DMS153 treated with DMSO at 0.1 percent for 48 hours (cell line): ENCODE measurements at regions not wholly inside any gene's neighbourhood (a gene's known extent, or its start where the extent isn't known, plus 50 kb on each side); places are given as distances from the start of the nearest gene placed in this dataset.
A peak's percentile ranks its signal among the peaks of the same experiment; 100 is the strongest.

Experiments used
- DNase-seq: peaks from one replicate; lab custom pipeline; 2025; ENCODE audit not compliant: unreplicated experiment; lab: John Stamatoyannopoulos, UW

DNA sequence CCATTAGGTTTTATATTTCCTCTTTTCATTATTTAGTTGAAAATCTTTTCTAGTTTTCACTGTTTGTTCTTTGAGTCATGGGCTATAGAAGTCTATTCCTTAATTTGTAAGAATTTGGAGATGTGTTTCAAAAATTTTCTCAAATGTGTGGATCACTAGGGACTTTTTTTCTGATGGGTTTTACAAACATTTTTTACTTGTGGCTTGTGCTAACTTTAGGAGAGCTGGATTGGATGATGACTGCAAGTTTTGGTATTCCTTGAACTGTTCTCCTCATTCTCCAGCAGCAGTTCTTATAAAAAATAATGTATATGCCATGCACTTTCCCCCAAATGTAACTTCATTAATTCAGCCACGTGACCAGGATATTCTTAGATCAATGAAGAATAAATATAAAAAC lies 94.7 kb upstream of the CWC22 start:
- no peak for DNase-seq

DNA sequence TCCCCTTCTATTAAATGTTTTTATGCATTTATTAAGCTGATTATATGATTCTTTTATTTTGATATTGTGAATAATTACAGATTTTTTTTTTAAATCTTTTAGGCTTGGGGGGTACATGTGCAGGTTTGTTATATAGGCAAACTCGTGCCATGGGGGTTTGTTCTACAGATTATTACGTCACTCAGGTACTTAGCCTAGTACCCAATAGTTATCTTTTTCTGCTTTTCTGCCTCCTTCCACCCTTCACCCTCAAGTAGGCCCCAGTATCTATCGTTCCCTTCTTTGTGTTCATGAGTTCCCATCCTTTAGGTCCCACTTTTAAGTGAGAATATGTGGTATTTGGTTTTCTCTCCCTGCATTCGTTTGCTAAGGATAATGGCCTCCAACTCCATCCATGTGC lies 92.2 kb upstream of the CWC22 start:
- no peak for DNase-seq

- DNase-seq = no peak
These were observed 78.0 kb upstream of the CWC22 start for GRCh38 chr2:180085144-180085543.

- DNase-seq = peak; percentile 41
These were observed 70.3 kb upstream of the CWC22 start for GRCh38 chr2:180077295-180077906.

GRCh38 chr2:180075870-180076269 lies 68.8 kb upstream of the CWC22 start:
- DNase-seq = no peak

- DNase-seq = no peak
These were observed 64.7 kb upstream of the CWC22 start for GRCh38 chr2:180071797-180072196.

GRCh38 chr2:180063494-180064092 lies 56.5 kb upstream of the CWC22 start:
- no peak for DNase-seq

DNA sequence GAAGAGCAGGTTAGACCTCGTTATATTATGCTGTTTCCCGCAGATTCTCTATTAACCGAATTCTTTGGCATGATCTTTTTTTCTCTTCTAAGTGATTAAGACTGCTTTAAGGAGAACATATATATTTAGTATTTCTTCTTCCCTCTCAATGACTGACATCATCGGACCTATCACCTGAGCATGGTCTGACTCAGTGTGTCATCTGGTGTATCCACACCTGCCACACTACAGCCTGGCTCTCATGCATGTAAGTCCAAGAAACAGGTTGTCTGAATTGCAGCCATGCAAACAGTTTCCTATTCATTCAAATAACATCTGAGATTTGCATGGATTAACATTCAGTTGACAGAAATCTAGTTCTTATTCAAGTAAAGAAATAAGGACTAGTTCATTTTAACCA lies 55.1 kb upstream of the CWC22 start:
- no peak for DNase-seq

DNA sequence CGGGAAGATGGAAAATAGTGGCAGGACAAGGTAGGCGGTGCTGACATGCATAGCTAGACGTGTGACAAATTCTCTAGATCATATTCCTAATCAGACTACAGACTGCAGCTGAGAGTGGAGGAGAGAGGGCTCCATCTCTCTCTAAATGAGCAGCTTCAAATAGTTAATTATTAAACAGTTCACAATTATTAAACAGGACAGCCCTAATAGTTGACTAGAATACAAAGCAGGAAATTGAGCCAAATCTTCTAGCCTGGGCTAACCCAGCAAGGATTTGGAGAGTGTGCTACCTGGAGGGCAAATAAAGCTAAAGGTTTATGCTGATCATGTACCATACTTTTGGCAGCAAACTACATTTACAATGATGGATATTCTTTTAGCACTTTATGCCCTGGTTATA lies 54.4 kb upstream of the CWC22 start:
- no peak for DNase-seq

- no peak for DNase-seq
These were observed 54.0 kb upstream of the CWC22 start for GRCh38 chr2:180061085-180061484.

GRCh38 chr2:180058993-180059392 lies 51.9 kb upstream of the CWC22 start:
- no peak for DNase-seq

DNA sequence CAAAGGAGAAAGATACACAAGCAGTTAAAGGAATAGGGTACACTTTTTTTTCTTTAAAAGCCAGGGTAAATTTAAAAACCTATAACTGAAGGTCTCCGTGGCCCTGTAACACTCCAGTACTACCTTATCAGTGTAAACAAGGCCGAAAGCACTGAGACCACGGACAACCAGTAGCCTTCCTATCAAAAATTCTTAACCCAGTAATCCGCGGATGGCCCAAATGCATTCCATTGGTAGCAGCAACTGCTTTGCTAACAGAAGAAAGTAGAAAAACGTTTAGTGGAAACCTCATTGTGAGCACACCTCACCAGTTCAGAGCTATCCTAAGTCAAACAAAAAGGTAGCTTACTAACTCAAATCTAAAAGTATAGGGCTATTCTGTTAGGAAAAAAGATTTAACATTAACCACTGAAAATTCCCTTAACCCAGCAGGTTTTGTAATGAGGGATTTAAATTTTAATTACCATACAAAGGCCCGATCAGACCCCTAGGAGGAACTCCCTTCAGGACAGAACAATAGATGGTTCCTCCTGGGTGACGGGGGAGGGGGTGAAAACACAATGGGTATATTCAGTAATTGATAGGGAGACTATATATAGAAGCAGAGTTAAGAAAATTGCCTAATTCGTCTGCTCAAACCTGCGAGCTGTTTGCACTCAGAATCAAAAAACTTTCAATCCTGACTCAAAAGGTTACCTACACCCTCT lies 50.8 kb upstream of the CWC22 start:
- DNase-seq = no peak
